Hepatocyte (in vitro differentiated cells): ENCODE measurements at regions not wholly inside any gene's neighbourhood (a gene's known extent, or its start where the extent isn't known, plus 50 kb on each side); places are given as distances from the start of the nearest gene placed in this dataset.

ENCODE experiments used
- DNase-seq: peaks from one replicate; pipeline ENCODE4 v3.0.0-alpha.2; 2016; ENCODE audit warnings: low spot score
- H2AFZ ChIP-seq: fragments of 200-600 bp; sonication (generic); 2 replicates; pipeline ENCODE4 v1.6.0; 2016; ENCODE audit warnings: antibody characterized with exemption, mild to moderate bottlenecking
- H3K27ac ChIP-seq: fragments of 200-600 bp; sonication (generic); 2 replicates; pipeline ENCODE4 v1.5.1; 2016; ENCODE audit warnings: mild to moderate bottlenecking
- H3K27me3 ChIP-seq: fragments of 200-600 bp; sonication (generic); 2 replicates; pipeline ENCODE4 v1.6.1; 2016
- H3K36me3 ChIP-seq: fragments of 200-600 bp; sonication (generic); replicated peaks from 2 replicates; pipeline ENCODE4 v1.5.1; 2016; ENCODE audit warnings: low read depth; ENCODE audit not compliant: insufficient read depth
- H3K4me1 ChIP-seq: fragments of 200-600 bp; sonication (generic); 2 replicates; pipeline ENCODE4 v1.5.1; 2016; ENCODE audit warnings: mild to moderate bottlenecking, moderate library complexity; ENCODE audit not compliant: insufficient read depth
- H3K4me2 ChIP-seq: fragments of 200-600 bp; sonication (generic); 2 replicates; pipeline ENCODE4 v1.6.0; 2016
- H3K4me3 ChIP-seq: fragments of 200-600 bp; sonication (generic); 2 replicates; pipeline ENCODE4 v1.5.1; 2016; ENCODE audit warnings: mild to moderate bottlenecking
- H3K79me2 ChIP-seq: fragments of 200-600 bp; sonication (generic); 2 replicates; pipeline ENCODE4 v1.6.0; 2017; ENCODE audit warnings: mild to moderate bottlenecking
- H3K9me2 ChIP-seq: fragments of 200-600 bp; sonication (generic); replicated peaks from 2 replicates; pipeline ENCODE4 v1.6.0; 2017; ENCODE audit warnings: mild to moderate bottlenecking; ENCODE audit not compliant: insufficient read depth
- H3K9me3 ChIP-seq: fragments of 200-600 bp; sonication (generic); 2 replicates; pipeline ENCODE4 v1.5.1; 2016; ENCODE audit warnings: low read depth, mild to moderate bottlenecking
- H4K20me1 ChIP-seq: fragments of 200-600 bp; sonication (generic); 2 replicates; pipeline ENCODE4 v1.6.0; 2016; ENCODE audit warnings: mild to moderate bottlenecking; ENCODE audit not compliant: insufficient read depth, poor library complexity, severe bottlenecking
- CTCF ChIP-seq: fragments of 200-600 bp; sonication (generic); IDR thresholded peaks from 2 replicates; pipeline ENCODE4 v1.5.1; 2016; ENCODE audit warnings: antibody characterized with exemption, mild to moderate bottlenecking; ENCODE audit not compliant: poor library complexity
- EZH2 ChIP-seq: fragments of 200-600 bp; sonication (generic); IDR thresholded peaks from 2 replicates; pipeline ENCODE4 v1.6.1; 2016; ENCODE audit warnings: antibody characterized with exemption, mild to moderate bottlenecking, borderline replicate concordance
- EZH2phosphoT487 ChIP-seq: fragments of 200-600 bp; sonication (generic); IDR thresholded peaks from one replicate; pipeline ENCODE4 v1.6.1; 2018; ENCODE audit warnings: antibody characterized with exemption, mild to moderate bottlenecking, low read depth, moderate library complexity; ENCODE audit not compliant: unreplicated experiment, severe bottlenecking
- WGBS: methylation state at CpG from one replicate; pipeline ENCODE4 v1.1.6; 2016; ENCODE audit warnings: low lambda C conversion rate; ENCODE audit errors: missing lambda C conversion rate; 5-methylcytosine and 5-hydroxymethylcytosine counted together

DNA sequence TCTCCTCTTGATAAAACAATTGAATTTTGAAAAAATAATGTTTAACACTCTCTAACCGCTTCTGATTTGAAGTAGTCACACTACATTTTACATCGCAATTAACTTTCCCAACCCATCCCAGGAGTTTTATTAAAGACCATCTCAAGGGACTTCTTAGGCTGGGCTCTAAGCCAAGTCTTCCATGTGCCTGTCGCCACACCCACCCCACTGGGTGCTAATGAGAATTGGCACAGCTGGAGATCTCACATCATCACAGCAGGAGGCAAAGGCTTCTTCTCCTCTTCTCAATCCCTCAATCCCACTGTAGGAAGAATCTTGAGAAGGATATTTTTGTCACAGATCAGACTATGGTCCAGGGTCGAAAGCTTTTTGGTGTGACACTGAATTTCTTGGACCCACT is 328.9 kb downstream of the NUF2 start:
- DNase-seq: no peak
- H3K79me2 ChIP-seq: no peaks in the 10 kb centered on the region
- no peaks in the 10 kb centered on the region for H3K27me3 ChIP-seq
- no peak for TF ChIP-seq CTCF
- no peak for TF ChIP-seq EZH2phosphoT487
- TF ChIP-seq EZH2: no peak
- H4K20me1 ChIP-seq: no peaks in the 10 kb centered on the region
- 91% methylated on average over 4 of the region's 4 CpGs for WGBS
- H3K4me2 ChIP-seq: no peak overlapping the region
- no peak overlapping the region for H3K27ac ChIP-seq
- H3K9me2 ChIP-seq: no peaks in the 10 kb centered on the region
- no peaks in the 10 kb centered on the region for H3K9me3 ChIP-seq
- no peak overlapping the region for H3K4me3 ChIP-seq
- no peaks in the 10 kb centered on the region for H3K4me1 ChIP-seq
- no peaks in the 10 kb centered on the region for H3K36me3 ChIP-seq
- H2AFZ ChIP-seq: no peak overlapping the region

- no peak for DNase-seq
- Histone ChIP-seq H3K27ac (no peak overlapping the region), H3K79me2 (no peaks in the 10 kb centered on the region), H4K20me1 (no peaks in the 10 kb centered on the region), H3K27me3 (no peaks in the 10 kb centered on the region), H3K4me3 (no peak overlapping the region), H3K9me3 (no peaks in the 10 kb centered on the region), H3K4me1 (no peaks in the 10 kb centered on the region), H3K4me2 (no peak overlapping the region), H3K36me3 (no peaks in the 10 kb centered on the region), H3K9me2 (no peaks in the 10 kb centered on the region), H2AFZ (no peak overlapping the region)
- TF ChIP-seq EZH2 (no peak), CTCF (no peak), EZH2phosphoT487 (no peak)
Observed at GRCh38 chr1:163652441-163652840, 330.7 kb downstream of the NUF2 start.

DNA sequence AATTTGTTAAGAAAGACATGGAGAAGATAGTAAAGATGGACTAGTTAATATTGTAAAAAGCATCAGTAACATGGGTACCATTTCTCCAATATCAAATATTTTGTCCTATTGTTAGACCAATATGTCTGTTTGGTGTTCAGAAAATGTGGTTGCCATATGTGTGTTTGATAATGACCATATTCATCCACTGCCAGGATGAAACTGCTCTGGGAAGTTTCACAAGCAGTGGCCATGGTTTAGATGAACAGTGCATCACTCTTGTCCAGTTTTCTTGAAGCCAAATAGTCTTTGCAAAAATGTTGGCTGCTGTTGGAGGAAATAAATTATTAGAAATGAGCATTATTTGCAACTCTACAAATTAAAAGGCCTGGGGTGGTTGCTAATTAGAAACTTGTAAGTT is 333.8 kb downstream of the NUF2 start:
- Histone ChIP-seq H3K79me2 (no peaks in the 10 kb centered on the region), H2AFZ (no peak overlapping the region), H3K27ac (no peak overlapping the region), H4K20me1 (no peaks in the 10 kb centered on the region), H3K36me3 (no peaks in the 10 kb centered on the region), H3K9me3 (no peaks in the 10 kb centered on the region), H3K4me2 (no peak overlapping the region), H3K27me3 (no peaks in the 10 kb centered on the region), H3K4me1 (no peaks in the 10 kb centered on the region), H3K4me3 (no peak overlapping the region), H3K9me2 (no peaks in the 10 kb centered on the region)
- no peak for DNase-seq
- TF ChIP-seq EZH2phosphoT487 (no peak), EZH2 (no peak), CTCF (no peak)

DNA sequence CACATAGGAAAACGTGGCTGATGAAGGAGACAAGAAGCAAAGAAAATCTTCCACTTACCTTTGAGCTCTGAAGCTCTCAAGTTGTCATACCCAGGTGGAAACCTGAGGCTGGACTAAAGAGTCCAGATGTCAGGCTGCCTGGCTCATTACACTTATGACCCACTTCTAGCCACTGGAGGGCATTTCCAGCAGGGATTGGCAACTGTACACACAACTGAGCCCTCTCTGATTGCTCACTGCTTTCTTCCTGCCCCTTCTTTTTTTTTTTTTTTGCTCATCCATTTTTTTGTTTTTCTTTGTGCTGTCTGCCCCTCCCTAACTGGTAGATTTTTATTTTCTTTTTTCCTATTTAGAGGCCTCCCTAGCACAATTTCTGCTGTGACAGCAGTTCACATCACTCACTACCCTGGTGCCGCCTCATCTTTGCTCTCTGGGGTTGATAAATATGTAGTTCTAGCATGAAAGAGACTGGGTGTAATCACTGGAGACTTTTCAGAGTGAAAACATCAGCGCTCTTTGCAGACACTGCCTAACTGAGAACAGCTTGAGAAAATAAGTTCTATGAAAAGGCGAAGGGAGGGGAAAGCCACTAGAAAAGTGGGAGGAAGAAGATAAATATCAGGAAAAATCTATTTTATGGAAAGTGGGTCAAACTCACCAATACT is 334.5 kb downstream of the NUF2 start:
- DNase-seq: no peak
- Histone ChIP-seq H3K4me2 (no peak overlapping the region), H3K4me1 (no peaks in the 10 kb centered on the region), H3K27ac (no peak overlapping the region), H4K20me1 (no peaks in the 10 kb centered on the region), H3K79me2 (no peaks in the 10 kb centered on the region), H3K9me2 (no peaks in the 10 kb centered on the region), H3K4me3 (no peak overlapping the region), H2AFZ (no peak overlapping the region), H3K27me3 (no peaks in the 10 kb centered on the region), H3K9me3 (no peaks in the 10 kb centered on the region), H3K36me3 (no peaks in the 10 kb centered on the region)
- WGBS: 76% methylated on average over 4 of the region's 4 CpGs
- no peak for TF ChIP-seq EZH2
